Caco-2 (cell line): ENCODE measurements at regions not wholly inside any gene's neighbourhood (a gene's known extent, or its start where the extent isn't known, plus 50 kb on each side); places are given as distances from the start of the nearest gene placed in this dataset.
"Not testable (repeated sequence)": the region's sequence is repeated elsewhere in the genome, so short reads cannot be mapped to it uniquely, and the experiment has no call there.

Experiments
- BruUV-seq: library from RNA; stranded (reverse); fragments of 400-500 nt; replicated peaks from 2 replicates; lab custom pipeline; 2021; lab: Mats Ljungman, UMichigan
- CTCF ChIA-PET: fragments of 300-600 bp; sonication (Branson Sonifier 250); formaldehyde crosslinking; loops from one replicate; lab custom pipeline; 2022; ENCODE audit warnings: antibody characterized with exemption; lab: Charles Lee
- POLR2A ChIA-PET: fragments of 300-600 bp; sonication (Branson Sonifier 250); formaldehyde crosslinking; loops from one replicate; lab custom pipeline; 2022; ENCODE audit warnings: antibody characterized with exemption; lab: Charles Lee
- DNase-seq, 2 experiments: peaks; one replicate each; pipeline versions ENCODE4 v3.0.0 to v3.0.0-alpha.2; 2020 to 2022
- H3K27me3 ChIP-seq: replicated peaks from 2 replicates; pipeline ENCODE4 v1.6.0; 2011; ENCODE audit warnings: low read length; ENCODE audit not compliant: control insufficient read depth, insufficient read depth
- H3K36me3 ChIP-seq: 2 replicates; pipeline ENCODE4 v1.5.1; 2011; ENCODE audit warnings: low read length; ENCODE audit not compliant: control insufficient read depth, insufficient read depth
- H3K4me1 ChIP-seq: fragments of 250-450 bp; sonication (Bioruptor Pico); 2 replicates; pipeline ENCODE4 v1.5.1; 2020; ENCODE audit warnings: mild to moderate bottlenecking
- H3K4me3 ChIP-seq: 2 replicates; pipeline ENCODE4 v1.5.1; 2011; ENCODE audit warnings: low read depth, mild to moderate bottlenecking, control low read depth, low read length
- H3K9me3 ChIP-seq: fragments of 250-450 bp; sonication (Bioruptor Pico); 2 replicates; pipeline ENCODE4 v1.5.1; 2020; ENCODE audit warnings: mild to moderate bottlenecking, moderate library complexity
- H3K27ac Mint-ChIP-seq: one replicate; pipeline ENCODE4 v1.8.0; 2022; ENCODE audit warnings: mixed read lengths; ENCODE audit not compliant: unreplicated experiment
- H3K27me3 Mint-ChIP-seq: one replicate; pipeline ENCODE4 v1.8.0; 2022; ENCODE audit warnings: mixed read lengths; ENCODE audit not compliant: insufficient read depth, unreplicated experiment
- H3K36me3 Mint-ChIP-seq: one replicate; pipeline ENCODE4 v1.8.0; 2022; ENCODE audit warnings: mild to moderate bottlenecking, mixed read lengths; ENCODE audit not compliant: insufficient read depth, unreplicated experiment
- H3K4me1 Mint-ChIP-seq: one replicate; pipeline ENCODE4 v1.8.0; 2022; ENCODE audit warnings: low read depth, mixed read lengths; ENCODE audit not compliant: unreplicated experiment
- H3K4me3 Mint-ChIP-seq: one replicate; pipeline ENCODE4 v1.8.0; 2022; ENCODE audit warnings: mild to moderate bottlenecking, moderate library complexity, mixed read lengths; ENCODE audit not compliant: unreplicated experiment
- H3K9me3 Mint-ChIP-seq: one replicate; pipeline ENCODE4 v1.8.0; 2022; ENCODE audit warnings: mixed read lengths; ENCODE audit not compliant: unreplicated experiment
- CTCF ChIP-seq, 2 experiments: fragments of 200-600 bp in 1 of 2; IDR thresholded peaks; 1 replicate in 1 of 2; 2 replicates in 1 of 2; pipeline versions ENCODE4 v1.5.1 to v1.8.0; 2011 to 2022; ENCODE audit warnings: antibody characterized with exemption in 1 of 2, control low read depth in 1 of 2, inconsistent platforms in 1 of 2, low read depth in 1 of 2, low read length in 1 of 2, mild to moderate bottlenecking in 1 of 2, moderate library complexity in 1 of 2; ENCODE audit not compliant: insufficient read depth in 1 of 2, severe bottlenecking in 1 of 2, unreplicated experiment in 1 of 2
- intact Hi-C: fragments of 100-400 bp; cut with micrococcal nuclease; formaldehyde crosslinking; loops from one replicate; pipeline ENCODE4 v1.10.0; 2022; ENCODE audit not compliant: unreplicated experiment

DNA sequence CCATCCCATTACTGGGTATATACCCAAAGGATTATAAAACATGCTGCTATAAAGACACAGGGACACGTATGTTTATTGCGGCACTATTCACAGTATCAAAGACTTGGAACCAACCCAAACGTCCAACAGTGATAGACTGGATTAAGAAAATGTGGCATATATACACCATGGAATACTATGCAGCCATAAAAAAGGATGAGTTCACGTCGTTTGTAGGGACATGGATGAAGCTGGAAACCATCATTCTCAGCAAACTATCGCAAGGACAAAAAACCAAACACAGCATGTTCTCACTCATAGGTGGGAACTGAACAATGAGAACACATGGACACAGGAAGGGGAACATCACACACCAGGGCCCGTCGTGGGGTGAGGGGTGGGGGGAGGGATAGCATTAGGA, 106.1 kb downstream of the CHD1L start:
- H3K4me3 ChIP-seq, H3K36me3 ChIP-seq, H3K4me3 Mint-ChIP-seq, H3K27me3 ChIP-seq, H3K9me3 Mint-ChIP-seq, H3K27ac Mint-ChIP-seq, BruUV-seq, CTCF ChIA-PET, H3K36me3 Mint-ChIP-seq, intact Hi-C loops, POLR2A ChIA-PET, H3K9me3 ChIP-seq, DNase-seq, H3K4me1 ChIP-seq, H3K4me1 Mint-ChIP-seq: not testable (repeated sequence)
- H3K27me3 Mint-ChIP-seq: peaks cover 12% of the 10 kb centered on the region

DNA sequence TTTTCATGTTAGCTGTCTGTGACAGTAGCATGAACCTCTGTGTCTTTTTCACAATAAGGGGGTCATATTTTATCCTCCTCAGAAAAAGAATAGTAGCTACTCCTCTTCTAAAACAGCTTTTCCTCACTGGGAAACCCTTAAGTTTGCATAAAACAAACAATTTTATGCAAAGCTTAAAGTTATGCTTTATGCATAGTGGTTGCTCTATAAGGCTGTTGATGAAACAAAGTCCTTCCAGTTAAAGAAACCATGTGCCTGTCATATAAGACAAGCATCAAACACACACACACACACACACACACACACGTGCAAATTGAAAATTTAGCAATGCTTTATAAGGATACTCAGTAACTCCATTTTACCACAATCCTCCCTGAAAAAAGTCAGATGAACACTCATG, 107.0 kb downstream of the CHD1L start:
- no peak for TF ChIP-seq CTCF (IDR thresholded peaks at IDR 0.05; ENCODE audit: insufficient read depth in 1 of 2, low read depth in 1 of 2, low read length in 1 of 2, severe bottlenecking in 1 of 2, unreplicated experiment in 1 of 2)
- POLR2A ChIA-PET: no interaction called here
- no peaks in the 10 kb centered on the region for H3K36me3 ChIP-seq
- no peaks in the 10 kb centered on the region for H3K4me1 ChIP-seq
- BruUV-seq: no TSS peak
- no peak overlapping the region for H3K4me3 ChIP-seq
- CTCF ChIA-PET: no interaction called here
- H3K9me3 Mint-ChIP-seq: peaks cover 1% of the 10 kb centered on the region
- intact Hi-C loops: no loop called here
- no peak overlapping the region for H3K4me3 Mint-ChIP-seq
- H3K27me3 ChIP-seq: peaks cover under 1% of the 10 kb centered on the region; the same call in 1 of the 2 replicates
- H3K4me1 Mint-ChIP-seq: no peaks in the 10 kb centered on the region
- DNase-seq: no peak
- H3K27me3 Mint-ChIP-seq: peaks cover 11% of the 10 kb centered on the region
- no peak overlapping the region for H3K27ac Mint-ChIP-seq
- H3K36me3 Mint-ChIP-seq: no peaks in the 10 kb centered on the region
- H3K9me3 ChIP-seq: no peaks in the 10 kb centered on the region

DNA sequence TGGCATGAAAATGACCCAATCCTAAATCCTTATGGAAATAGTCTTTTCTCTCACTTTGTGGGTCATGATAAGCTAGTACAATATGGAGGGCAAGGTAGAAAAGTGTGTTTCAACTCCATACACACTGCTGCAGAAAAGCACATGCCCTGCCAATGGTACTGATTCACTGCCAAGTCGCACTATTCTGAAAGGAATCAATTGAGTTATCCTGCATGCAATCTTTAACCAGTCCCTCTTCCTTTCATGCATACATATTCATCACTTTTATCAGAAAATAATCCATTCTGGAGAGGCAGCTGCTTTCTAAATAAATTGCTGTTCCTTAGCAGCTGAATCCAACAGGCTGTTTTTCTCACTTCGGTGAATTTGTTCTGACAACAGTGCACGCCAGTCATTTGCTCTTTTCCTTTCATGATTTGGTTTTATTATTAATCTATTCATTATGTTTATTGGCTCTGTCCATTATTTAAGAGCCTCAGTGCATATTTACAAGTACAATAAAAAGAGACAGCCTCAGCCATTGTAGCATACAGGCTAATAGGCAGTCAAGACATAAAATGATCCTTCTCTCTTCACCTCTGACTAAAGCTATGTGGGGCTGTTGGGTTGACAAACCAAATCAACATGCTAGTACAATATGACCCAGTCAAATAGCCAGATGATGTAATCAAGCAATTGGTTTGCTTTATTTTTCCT, 108.8 kb downstream of the CHD1L start:
- no peaks in the 10 kb centered on the region for H3K9me3 ChIP-seq
- no TSS peak for BruUV-seq
- no peak for TF ChIP-seq CTCF (IDR thresholded peaks at IDR 0.05; ENCODE audit: insufficient read depth in 1 of 2, low read depth in 1 of 2, low read length in 1 of 2, severe bottlenecking in 1 of 2, unreplicated experiment in 1 of 2)
- no peak for DNase-seq
- no peaks in the 10 kb centered on the region for H3K36me3 ChIP-seq
- Mint-ChIP-seq H3K9me3 (no peaks in the 10 kb centered on the region), H3K36me3 (no peaks in the 10 kb centered on the region), H3K4me1 (no peaks in the 10 kb centered on the region), H3K27me3 (peaks cover 8% of the 10 kb centered on the region), H3K4me3 (no peak overlapping the region), H3K27ac (no peak overlapping the region)
- H3K4me3 ChIP-seq: no peak overlapping the region
- H3K27me3 ChIP-seq: peaks cover 2% of the 10 kb centered on the region
- CTCF ChIA-PET: no interaction called here
- intact Hi-C loops: no loop called here
- POLR2A ChIA-PET: no interaction called here
- H3K4me1 ChIP-seq: no peaks in the 10 kb centered on the region
